H4 (cell line): ENCODE measurements at regions not wholly inside any gene's neighbourhood (a gene's known extent, or its start where the extent isn't known, plus 50 kb on each side); places are given as distances from the start of the nearest gene placed in this dataset.

Source experiments
- DNase-seq: peaks from one replicate; pipeline ENCODE4 v3.0.0-alpha.2; 2015; ENCODE audit warnings: low spot score

GRCh38 chr2:79453918-79454317 lies 58.9 kb upstream of the CTNNA2 start:
- no peak for DNase-seq

GRCh38 chr2:79452651-79453050 lies 60.2 kb upstream of the CTNNA2 start:
- DNase-seq = no peak

GRCh38 chr2:79447463-79447862 lies 65.4 kb upstream of the CTNNA2 start:
- no peak for DNase-seq

- no peak for DNase-seq
These were observed 66.5 kb upstream of the CTNNA2 start for GRCh38 chr2:79446313-79446712.

DNA sequence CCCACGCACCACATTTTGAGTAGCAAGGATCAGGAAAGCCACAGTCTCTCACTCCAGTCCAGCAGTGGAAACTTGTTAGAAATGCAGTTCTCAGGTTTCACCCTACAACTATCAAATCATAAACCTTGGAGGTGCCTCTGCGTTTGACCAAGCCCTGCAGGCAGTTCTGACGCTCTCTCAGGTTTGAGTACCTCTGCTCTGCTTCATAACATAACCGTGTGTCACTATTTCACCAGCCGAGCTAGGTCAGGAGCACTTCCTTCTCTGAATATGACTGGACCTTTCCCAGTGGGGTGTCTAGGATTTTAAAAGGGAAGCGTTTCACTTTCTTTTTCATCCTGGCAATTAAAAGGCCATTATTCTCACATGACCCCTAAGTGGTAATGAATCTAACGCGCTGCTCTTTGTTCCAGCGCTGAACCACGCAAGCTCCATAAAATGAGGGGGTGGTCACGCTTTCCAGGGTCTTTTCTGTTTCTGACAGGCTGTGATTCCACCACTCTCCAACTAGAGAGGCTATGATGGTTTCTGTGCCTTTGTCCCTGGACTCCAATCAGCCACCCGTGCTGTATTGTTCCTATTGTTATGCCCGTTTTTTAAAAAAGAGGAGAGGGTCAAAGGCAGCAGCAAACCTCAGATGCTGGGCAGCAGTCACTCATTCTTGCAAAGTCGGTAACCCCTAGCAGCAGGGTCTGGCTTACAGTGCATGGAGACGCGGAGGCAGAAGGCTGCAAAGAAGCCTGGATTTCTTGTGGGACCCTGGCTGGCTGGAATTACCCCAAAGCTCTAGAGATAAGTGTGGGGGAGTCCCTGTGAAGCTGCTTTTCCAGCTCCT lies 75.2 kb upstream of the CTNNA2 start:
- DNase-seq = peak; percentile 61

DNA sequence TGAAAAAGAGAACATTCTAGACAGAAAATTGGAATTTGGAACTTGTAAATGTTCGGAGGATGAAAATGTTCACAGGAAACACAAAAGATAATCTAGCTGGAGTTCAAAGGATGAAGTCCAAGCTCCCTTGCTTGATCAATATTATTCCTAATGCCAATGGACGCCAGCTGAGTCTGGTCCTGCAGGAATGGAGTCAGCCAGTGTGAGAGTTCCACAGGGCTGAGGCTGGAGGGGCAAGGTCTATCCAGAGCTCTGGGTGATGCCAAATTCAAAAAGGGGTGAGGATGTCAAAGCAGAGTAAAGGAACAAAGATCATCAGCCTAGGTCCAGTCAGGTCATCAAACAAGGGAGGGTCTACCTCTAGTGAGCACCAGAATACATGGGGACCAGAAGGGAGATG lies 78.5 kb upstream of the CTNNA2 start:
- no peak for DNase-seq

- no peak for DNase-seq
These were observed 80.1 kb upstream of the CTNNA2 start for GRCh38 chr2:79432731-79433146.

DNA sequence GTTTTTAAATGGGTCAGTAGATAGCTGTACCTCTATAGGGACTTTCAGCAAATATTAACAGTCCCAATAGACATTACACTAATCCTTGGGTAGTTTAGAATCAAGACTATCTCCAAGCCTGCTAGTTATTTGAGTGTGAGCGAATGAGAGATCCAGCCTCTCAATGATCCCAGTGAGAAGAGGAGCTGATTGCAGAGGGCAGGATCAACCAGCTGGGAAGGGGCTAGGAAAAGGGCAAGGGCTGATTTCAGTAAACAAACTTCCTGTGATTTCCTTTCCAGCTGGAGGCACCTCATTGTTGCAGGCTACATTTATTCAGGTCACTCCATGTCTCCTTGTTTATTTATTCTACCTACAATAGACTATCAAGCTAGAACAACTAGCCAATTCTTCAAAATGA lies 84.1 kb upstream of the CTNNA2 start:
- no peak for DNase-seq

DNA sequence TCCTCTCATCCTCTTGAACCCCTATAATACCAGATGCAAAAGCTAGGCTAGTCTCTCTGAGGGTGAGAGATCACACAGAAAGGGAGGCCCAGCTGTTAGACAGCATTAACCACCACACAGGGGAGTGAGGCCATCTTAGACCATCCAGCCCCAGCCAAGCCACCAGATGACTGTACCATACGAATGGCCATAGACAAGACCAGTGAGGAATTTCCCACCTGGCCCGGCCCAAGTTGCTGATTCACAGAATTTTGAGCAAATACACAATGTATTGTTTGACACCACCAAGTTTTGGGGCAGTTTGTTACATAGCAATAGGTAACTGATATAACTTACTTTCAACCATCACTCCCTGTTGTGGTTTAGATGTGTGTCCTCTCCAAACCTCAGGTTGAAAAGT lies 98.2 kb upstream of the CTNNA2 start:
- DNase-seq = no peak

- DNase-seq = no peak
These were observed 118.4 kb upstream of the CTNNA2 start for GRCh38 chr2:79394485-79394859.

- peak; percentile 74 for DNase-seq
These were observed 118.9 kb upstream of the CTNNA2 start for GRCh38 chr2:79393806-79394484.

- DNase-seq = peak; percentile 84
These were observed 119.7 kb upstream of the CTNNA2 start for GRCh38 chr2:79393107-79393685.

- DNase-seq = peak; percentile 33
These were observed 123.4 kb upstream of the CTNNA2 start for GRCh38 chr2:79389481-79389880.

DNA sequence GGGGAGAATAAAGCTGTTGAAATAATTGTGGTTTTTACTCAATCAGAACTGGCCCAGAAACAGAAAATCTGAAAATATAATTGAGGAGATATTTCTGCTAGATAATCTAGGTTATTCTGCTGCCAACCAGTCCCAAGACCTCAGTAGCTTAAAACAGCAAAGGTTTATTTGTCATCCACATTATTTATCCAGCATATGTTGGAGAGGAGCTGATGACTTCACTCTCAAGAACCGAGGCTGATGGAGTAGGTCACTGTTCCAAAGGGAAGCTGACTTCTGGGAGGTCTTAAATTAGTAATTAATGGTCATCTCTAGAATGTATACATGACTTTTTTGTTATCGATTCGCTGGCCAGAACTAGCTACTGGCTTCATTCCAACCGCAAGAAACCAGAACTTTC lies 124.8 kb upstream of the CTNNA2 start:
- no peak for DNase-seq

DNA sequence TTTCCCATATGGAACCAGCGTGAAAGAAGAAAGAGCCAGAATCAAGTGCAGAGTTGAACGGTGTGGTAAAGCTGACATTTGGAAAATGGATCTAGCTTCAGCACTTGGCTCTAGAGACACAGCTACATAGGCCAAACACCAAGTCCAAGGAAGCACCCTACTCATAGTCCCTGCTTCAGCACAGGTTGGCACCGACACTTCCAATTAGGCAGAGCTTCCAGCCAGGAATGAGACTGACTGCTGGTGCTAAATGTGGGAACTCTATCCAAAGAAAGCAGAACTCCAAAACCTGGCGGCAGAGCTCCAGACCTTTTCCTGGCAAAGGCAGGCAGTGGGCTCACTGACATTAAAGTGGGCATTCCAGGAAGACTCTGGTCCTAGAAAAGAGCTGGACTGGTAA lies 125.4 kb upstream of the CTNNA2 start:
- DNase-seq = no peak

DNA sequence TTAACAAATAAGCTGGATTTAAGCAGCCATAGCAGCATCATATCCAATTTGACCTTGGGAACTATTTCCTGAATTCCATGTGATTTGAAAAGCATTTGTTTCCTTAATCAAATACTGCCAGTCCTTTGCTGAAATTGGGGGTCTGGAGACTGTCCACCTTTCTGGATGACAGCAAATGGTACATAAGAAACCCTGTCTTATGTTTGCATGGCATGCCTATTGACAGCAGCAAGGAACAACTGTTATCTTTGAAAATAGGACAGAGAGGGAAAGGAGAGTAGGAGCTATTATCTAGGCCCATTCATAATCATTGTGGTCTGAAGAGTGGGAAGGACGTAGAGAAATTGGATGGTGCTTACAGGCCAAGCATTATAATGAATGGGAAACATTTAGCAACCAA lies 129.2 kb upstream of the CTNNA2 start:
- no peak for DNase-seq

DNA sequence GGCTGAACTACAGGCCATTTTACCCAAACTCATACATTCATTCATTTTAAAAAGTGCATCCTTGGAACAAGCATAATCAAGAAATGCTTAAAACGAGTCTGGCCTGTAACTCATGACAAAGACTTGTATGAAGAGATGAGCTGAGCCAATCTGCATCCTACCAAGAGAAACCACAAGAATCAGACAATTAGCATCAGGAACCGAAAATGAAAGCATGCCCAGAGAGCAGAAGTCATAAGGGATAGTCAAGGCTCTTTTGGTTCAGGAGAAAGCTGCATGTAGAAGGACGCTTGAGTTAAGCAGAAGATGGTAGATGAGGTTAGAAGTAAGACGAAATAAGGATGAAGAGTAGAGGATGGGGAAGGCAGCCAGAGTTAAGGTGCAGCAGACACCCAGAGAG lies 137.0 kb upstream of the CTNNA2 start:
- DNase-seq = no peak

GRCh38 chr2:79373358-79374130 lies 139.3 kb upstream of the CTNNA2 start:
- no peak for DNase-seq

GRCh38 chr2:79370976-79371538 lies 141.8 kb upstream of the CTNNA2 start:
- DNase-seq = no peak

GRCh38 chr2:79369127-79369526 lies 143.7 kb upstream of the CTNNA2 start:
- DNase-seq = no peak

DNA sequence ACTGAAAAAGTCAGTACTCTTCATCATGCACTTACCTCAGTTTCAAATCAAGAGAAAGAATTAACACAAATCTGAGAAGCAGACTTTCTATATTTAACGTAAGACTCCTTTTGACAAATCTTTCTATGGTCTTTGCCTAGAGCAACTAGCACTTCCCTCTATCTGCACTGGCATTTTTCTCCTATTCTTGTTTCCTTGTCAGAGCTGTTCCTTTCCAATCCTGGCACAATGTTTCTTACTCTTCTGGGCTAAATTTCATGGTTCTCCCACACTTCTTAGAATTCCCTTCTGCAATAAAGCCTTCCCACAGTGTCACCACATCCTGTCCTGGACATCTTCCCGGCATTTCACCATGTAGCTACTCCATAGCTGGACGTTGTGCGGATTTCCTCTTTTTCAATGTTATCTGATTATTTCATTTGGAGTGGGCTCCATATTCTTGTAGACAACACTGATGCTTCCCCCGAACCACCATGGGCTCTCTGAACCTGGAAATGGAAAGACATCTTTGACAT lies 144.7 kb upstream of the CTNNA2 start:
- peak; percentile 62 for DNase-seq

GRCh38 chr2:79359419-79359818 lies 153.4 kb upstream of the CTNNA2 start:
- no peak for DNase-seq
